ENCODE measurements at regions not wholly inside any gene's neighbourhood (a gene's known extent, or its start where the extent isn't known, plus 50 kb on each side); places are given as distances from the start of the nearest gene placed in this dataset.

- intact Hi-C loops (cut with DNase I; ENCODE audit: low total_unique reads), result no loop called here
- no peak for DNase-seq
- no peaks in the 10 kb centered on the region for H3K36me3 ChIP-seq
- H3K4me1 ChIP-seq, result no peaks in the 10 kb centered on the region
- no peaks in the 10 kb centered on the region for H3K9me3 ChIP-seq
- H3K4me3 ChIP-seq, result no peak overlapping the region
- no peaks in the 10 kb centered on the region for H3K27me3 ChIP-seq
- no peak overlapping the region for H3K27ac ChIP-seq
- TF ChIP-seq, protein P1, sequence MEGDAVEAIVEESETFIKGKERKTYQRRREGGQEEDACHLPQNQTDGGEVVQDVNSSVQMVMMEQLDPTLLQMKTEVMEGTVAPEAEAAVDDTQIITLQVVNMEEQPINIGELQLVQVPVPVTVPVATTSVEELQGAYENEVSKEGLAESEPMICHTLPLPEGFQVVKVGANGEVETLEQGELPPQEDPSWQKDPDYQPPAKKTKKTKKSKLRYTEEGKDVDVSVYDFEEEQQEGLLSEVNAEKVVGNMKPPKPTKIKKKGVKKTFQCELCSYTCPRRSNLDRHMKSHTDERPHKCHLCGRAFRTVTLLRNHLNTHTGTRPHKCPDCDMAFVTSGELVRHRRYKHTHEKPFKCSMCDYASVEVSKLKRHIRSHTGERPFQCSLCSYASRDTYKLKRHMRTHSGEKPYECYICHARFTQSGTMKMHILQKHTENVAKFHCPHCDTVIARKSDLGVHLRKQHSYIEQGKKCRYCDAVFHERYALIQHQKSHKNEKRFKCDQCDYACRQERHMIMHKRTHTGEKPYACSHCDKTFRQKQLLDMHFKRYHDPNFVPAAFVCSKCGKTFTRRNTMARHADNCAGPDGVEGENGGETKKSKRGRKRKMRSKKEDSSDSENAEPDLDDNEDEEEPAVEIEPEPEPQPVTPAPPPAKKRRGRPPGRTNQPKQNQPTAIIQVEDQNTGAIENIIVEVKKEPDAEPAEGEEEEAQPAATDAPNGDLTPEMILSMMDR (IDR thresholded peaks at IDR 0.05), result no peak
Observed at GRCh38 chr3:117192888-117193287, 483.3 kb downstream of the TUSC7 start.

- Histone ChIP-seq H3K4me3 (no peak overlapping the region), H3K27me3 (no peaks in the 10 kb centered on the region), H3K36me3 (no peaks in the 10 kb centered on the region), H3K4me1 (no peaks in the 10 kb centered on the region), H3K9me3 (no peaks in the 10 kb centered on the region), H3K27ac (no peak overlapping the region)
- TF ChIP-seq, protein P1 (IDR thresholded peaks at IDR 0.05), result no peak
- no peak for DNase-seq
- intact Hi-C loops (cut with DNase I; ENCODE audit: low total_unique reads), result no loop called here
Observed at GRCh38 chr3:117193390-117193789, 483.8 kb downstream of the TUSC7 start.

- no peak for DNase-seq
- Histone ChIP-seq H3K4me3 (no peak overlapping the region), H3K9me3 (no peaks in the 10 kb centered on the region), H3K4me1 (no peaks in the 10 kb centered on the region), H3K36me3 (no peaks in the 10 kb centered on the region), H3K27ac (no peak overlapping the region), H3K27me3 (no peaks in the 10 kb centered on the region)
- TF ChIP-seq, protein P1 (IDR thresholded peaks at IDR 0.05), result no peak
- intact Hi-C loops (cut with DNase I; ENCODE audit: low total_unique reads), result no loop called here
Observed at GRCh38 chr3:117195034-117195433, 485.5 kb downstream of the TUSC7 start.

GRCh38 chr3:117200962-117201361 lies 491.4 kb downstream of the TUSC7 start:
- no peak overlapping the region for H3K4me3 ChIP-seq
- TF ChIP-seq, protein P1 (IDR thresholded peaks at IDR 0.05), result no peak
- no peaks in the 10 kb centered on the region for H3K27me3 ChIP-seq
- no peak overlapping the region for H3K27ac ChIP-seq
- DNase-seq, result no peak
- no peaks in the 10 kb centered on the region for H3K36me3 ChIP-seq
- intact Hi-C loops (cut with DNase I; ENCODE audit: low total_unique reads), result no loop called here
- no peaks in the 10 kb centered on the region for H3K9me3 ChIP-seq
- H3K4me1 ChIP-seq, result no peaks in the 10 kb centered on the region

DNA sequence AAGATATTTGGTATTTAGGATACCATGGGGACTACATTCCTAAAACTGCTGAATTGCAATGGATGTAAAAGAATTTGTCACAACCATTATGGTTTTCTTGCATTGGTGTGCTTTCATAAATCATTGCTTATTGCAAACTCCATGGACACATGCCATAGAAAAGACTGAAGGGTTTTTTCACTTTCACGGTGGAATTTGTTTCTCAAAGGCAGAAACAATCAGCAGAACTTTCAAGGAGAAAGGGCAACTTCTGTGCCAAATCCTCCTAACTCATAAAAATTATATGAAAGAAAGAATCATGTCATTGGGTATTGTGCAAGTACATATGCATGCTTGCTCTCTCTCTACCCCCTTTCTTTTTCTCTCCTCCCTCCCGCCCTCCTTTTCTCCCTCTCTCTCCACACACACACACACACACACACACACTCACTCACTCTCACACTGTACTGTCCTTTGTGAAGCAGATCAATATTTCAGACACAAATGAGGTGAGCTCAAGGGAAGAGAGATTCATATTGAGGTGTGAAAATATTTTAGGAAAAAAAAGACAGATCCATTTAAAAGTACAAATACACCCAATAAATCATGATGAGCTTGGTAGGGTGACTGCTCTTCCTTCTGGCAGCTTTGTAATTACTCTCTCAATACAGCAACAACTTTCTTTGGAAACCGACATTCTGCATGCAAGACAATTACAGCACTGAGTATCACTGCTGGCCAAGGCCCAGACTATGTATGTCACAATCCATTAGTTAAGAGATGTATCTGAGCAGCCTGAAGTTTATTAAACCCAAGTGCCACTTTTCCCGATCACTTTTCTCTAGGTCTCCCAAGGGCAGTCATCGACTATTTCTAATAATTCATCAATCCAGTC lies 492.6 kb downstream of the TUSC7 start:
- no peaks in the 10 kb centered on the region for H3K4me1 ChIP-seq
- H3K36me3 ChIP-seq, result no peaks in the 10 kb centered on the region
- no peak overlapping the region for H3K27ac ChIP-seq
- no peaks in the 10 kb centered on the region for H3K9me3 ChIP-seq
- no peaks in the 10 kb centered on the region for H3K27me3 ChIP-seq
- TF ChIP-seq, protein P1 (IDR thresholded peaks at IDR 0.05), result no peak
- intact Hi-C loops (cut with DNase I; ENCODE audit: low total_unique reads), result no loop called here
- DNase-seq, result no peak
- no peak overlapping the region for H3K4me3 ChIP-seq
